Activated T-cell treated with anti-CD3 and anti-CD28 coated beads, Interleukin-2, amount 50 U/mL, for 72 hours (primary cell): ENCODE measurements at regions not wholly inside any gene's neighbourhood (a gene's known extent, or its start where the extent isn't known, plus 50 kb on each side); places are given as distances from the start of the nearest gene placed in this dataset.
"Not testable (repeated sequence)": the region's sequence is repeated elsewhere in the genome, so short reads cannot be mapped to it uniquely, and the experiment has no call there.

Source experiments
- ATAC-seq, 2 donors: fragments of 150-1000 bp; cut with Tn5 transposase; replicated peaks in 1 of 2; 2 replicates each; pipeline ENCODE4 v1.10.0; 2021; ENCODE audit warnings: moderate library complexity in 2 of 2, mild to moderate bottlenecking in 1 of 2
- DNase-seq, 2 donors: peaks; one replicate each; pipeline ENCODE4 v3.0.0; 2021 to 2022; ENCODE audit warnings: mixed read lengths in 1 of 2
- H3K27ac Mint-ChIP-seq: one replicate; pipeline ENCODE4 v1.8.0; 2022; ENCODE audit warnings: mild to moderate bottlenecking, moderate library complexity, mixed read lengths
- H3K27me3 Mint-ChIP-seq: one replicate; pipeline ENCODE4 v1.8.0; 2022; ENCODE audit warnings: low read depth, mixed read lengths
- H3K36me3 Mint-ChIP-seq, 2 donors: one replicate each; pipeline ENCODE4 v1.8.0; 2022; ENCODE audit warnings: mixed read lengths in 2 of 2, mild to moderate bottlenecking in 1 of 2; ENCODE audit not compliant: insufficient read depth in 2 of 2
- H3K4me1 Mint-ChIP-seq: one replicate; pipeline ENCODE4 v1.8.0; 2022; ENCODE audit warnings: low read depth, mixed read lengths
- H3K4me3 Mint-ChIP-seq, 2 donors: one replicate each; pipeline ENCODE4 v1.8.0; 2022; ENCODE audit warnings: mild to moderate bottlenecking in 2 of 2, mixed read lengths in 2 of 2, moderate library complexity in 2 of 2
- H3K9me3 Mint-ChIP-seq, 2 donors: one replicate each; pipeline ENCODE4 v1.8.0; 2022; ENCODE audit warnings: mixed read lengths in 2 of 2

DNA sequence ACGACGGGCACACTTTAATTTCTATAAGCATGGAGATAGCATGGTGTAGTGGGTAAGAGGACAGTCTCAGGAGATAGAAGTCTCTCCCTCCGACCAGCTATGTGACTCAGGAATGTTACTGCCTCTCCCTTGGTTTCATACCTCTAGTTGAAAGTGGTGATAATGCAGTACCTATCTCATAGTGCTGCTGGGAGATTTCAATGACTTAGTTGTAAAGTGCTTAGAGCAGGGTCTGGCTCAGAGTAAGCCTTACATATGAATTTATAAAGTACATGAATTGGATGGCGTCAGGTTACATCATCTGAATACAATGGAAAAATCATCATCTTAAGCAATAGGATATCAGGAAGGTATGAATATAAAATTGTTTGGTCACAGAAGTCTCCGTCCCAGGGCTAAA is 952.8 kb upstream of the EDIL3 start:
- no peak for DNase-seq
- Mint-ChIP-seq H3K36me3 (no peaks in the 10 kb centered on the region), H3K9me3 (no peaks in the 10 kb centered on the region), H3K4me3 (no peak overlapping the region), H3K27ac (no peak overlapping the region), H3K4me1 (no peaks in the 10 kb centered on the region), H3K27me3 (no peaks in the 10 kb centered on the region)
- ATAC-seq, result no peak

DNA sequence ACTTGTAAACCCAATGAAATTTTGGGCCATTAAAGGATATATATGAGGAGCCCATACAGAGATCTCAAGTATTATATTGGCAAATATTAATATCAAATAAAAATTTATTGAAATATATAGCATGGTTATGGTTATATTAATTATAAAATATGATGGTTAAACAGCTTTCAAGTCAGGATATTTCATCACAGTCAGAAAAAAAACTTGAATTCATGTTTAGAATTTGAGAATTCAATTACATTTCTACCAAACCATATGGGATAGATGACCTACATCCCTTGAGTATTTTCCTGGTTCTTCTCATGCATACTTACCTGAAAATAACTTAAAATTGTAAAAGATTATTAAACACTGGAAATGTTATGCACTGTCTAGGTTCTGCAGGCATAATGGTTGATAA is 956.1 kb upstream of the EDIL3 start:
- DNase-seq (no peak), ATAC-seq (no peak)
- no peak overlapping the region for H3K4me3 Mint-ChIP-seq

DNA sequence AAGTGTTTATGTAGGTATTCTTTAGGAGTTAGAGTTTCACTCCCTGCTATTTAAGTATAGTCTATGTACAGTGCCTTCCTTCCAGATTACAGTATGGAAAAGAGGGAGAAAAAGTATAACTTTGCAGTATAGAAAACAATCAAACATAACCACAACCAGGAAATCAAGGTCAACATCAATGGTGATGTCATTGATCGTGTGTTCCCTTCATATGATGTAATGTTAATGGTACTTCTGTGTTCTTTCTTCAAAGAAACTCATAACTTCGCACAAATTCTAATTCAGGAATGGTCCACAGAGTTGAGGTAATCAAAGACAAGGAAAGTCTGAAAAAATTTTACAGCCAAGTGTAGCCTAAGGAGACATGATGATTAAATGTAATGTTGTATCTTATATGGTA is 961.1 kb upstream of the EDIL3 start:
- H3K4me3 Mint-ChIP-seq, result no peak overlapping the region
- no peaks in the 10 kb centered on the region for H3K27me3 Mint-ChIP-seq
- H3K4me1 Mint-ChIP-seq, result no peaks in the 10 kb centered on the region
- DNase-seq (no peak), ATAC-seq (no peak)
- H3K27ac Mint-ChIP-seq, result no peak overlapping the region
- no peaks in the 10 kb centered on the region for H3K36me3 Mint-ChIP-seq
- peaks cover 3 to 6% of the 10 kb centered on the region in 2 donors for H3K9me3 Mint-ChIP-seq

More for the DNA sequence above, 956.1 kb upstream of the EDIL3 start:
- Mint-ChIP-seq H3K36me3 (no peaks in the 10 kb centered on the region), H3K27ac (no peak overlapping the region), H3K9me3 (peaks cover 2 to 4% of the 10 kb centered on the region in 2 donors), H3K27me3 (no peaks in the 10 kb centered on the region), H3K4me1 (no peaks in the 10 kb centered on the region)

DNA sequence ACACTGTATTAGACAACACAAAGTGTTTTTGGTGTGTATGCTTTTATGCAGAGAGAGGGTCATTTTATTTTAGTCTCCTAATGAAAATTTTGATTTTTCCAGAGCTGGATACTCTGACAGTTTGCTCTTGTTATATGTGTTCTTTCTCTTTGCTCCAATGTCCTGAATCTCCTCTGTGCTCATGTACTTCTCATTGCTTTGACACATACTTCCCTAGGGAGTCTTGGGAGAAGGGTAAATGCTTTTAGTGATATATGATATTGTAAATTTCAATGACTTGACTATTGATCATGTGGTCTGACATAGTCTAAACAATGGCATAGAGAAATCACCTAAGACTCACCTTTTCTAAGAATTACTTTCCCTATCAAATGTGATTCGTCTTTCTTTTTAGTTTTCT is 972.6 kb upstream of the EDIL3 start:
- Mint-ChIP-seq H3K36me3 (no peaks in the 10 kb centered on the region), H3K27ac (no peak overlapping the region), H3K27me3 (no peaks in the 10 kb centered on the region), H3K4me1 (no peaks in the 10 kb centered on the region), H3K4me3 (no peak overlapping the region), H3K9me3 (peaks cover 2% of the 10 kb centered on the region in 2 donors)
- no peak for ATAC-seq
- DNase-seq, result no peak

DNA sequence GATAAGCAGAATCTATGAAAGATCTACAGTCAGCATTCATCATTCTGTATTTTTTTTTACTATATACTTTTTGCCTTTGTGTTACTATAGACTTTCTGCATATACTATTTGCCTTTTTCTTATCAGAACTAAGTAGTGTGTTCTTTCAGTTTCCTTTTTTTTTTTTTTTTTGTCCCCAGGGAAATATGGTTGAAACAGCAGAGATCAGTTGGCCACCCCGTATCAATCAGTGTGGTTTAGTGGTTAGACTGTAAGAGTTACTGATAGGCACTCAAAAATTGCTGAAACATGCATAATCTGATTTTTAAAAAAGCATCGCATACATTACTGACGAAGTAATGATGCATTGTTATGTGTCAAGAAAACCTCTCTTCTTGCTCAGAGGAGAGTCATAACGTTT is 990.8 kb upstream of the EDIL3 start:
- peaks cover 0 to 2% of the 10 kb centered on the region in 2 donors for H3K9me3 Mint-ChIP-seq
- H3K4me1 Mint-ChIP-seq, result no peaks in the 10 kb centered on the region

DNA sequence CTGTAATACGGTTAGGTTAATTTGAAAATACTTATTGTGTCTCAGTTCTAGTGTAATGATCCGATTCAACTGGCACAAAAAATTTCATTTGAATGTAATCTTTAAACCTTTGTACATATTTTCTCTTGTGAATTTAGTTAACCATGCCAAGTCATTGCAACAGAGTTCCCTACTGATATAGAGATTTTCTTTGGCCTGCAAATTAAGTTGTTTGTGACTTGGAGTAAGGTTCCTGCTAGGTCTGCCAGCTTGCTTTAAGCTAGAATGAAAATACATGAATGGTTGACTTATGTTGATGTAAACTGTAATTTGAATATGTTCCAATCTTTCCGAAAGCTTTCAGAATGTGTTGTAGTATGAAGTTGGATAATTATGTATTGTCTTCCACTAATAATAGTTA is 1004.1 kb upstream of the EDIL3 start:
- Mint-ChIP-seq H3K27me3 (no peaks in the 10 kb centered on the region), H3K4me3 (no peak overlapping the region), H3K9me3 (peaks cover 0 to 3% of the 10 kb centered on the region in 2 donors), H3K36me3 (peaks cover 0 to 1% of the 10 kb centered on the region in 2 donors), H3K4me1 (no peaks in the 10 kb centered on the region), H3K27ac (no peak overlapping the region)
- ATAC-seq (no peak), DNase-seq (no peak)

More for the DNA sequence above, 990.8 kb upstream of the EDIL3 start:
- no peaks in the 10 kb centered on the region for H3K27me3 Mint-ChIP-seq
- H3K4me3 Mint-ChIP-seq, result no peak overlapping the region
- ATAC-seq, result no peak
- no peaks in the 10 kb centered on the region for H3K36me3 Mint-ChIP-seq
- no peak overlapping the region for H3K27ac Mint-ChIP-seq
- no peak for DNase-seq

DNA sequence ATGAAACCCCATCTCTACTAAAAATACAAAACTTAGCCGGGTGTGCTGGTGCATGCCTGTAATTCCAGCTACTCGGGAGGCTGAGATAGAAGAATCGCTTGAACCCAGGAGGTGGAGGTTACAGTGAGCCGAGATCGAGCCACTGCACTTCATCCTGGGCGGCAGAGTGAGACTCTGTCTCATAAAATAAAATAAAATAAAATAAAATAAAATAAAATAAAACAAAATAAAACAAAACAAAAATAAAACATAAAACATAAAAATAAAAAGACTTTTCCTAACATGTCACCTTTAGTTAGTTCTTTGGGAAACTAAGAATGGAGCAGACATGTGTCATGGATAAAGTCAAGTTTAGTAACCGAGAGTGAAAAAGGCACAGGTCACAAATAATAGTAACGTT is 1007.6 kb upstream of the EDIL3 start:
- not testable (repeated sequence) for H3K27ac Mint-ChIP-seq, H3K27me3 Mint-ChIP-seq, DNase-seq, H3K9me3 Mint-ChIP-seq, H3K4me1 Mint-ChIP-seq, ATAC-seq, H3K36me3 Mint-ChIP-seq, H3K4me3 Mint-ChIP-seq

DNA sequence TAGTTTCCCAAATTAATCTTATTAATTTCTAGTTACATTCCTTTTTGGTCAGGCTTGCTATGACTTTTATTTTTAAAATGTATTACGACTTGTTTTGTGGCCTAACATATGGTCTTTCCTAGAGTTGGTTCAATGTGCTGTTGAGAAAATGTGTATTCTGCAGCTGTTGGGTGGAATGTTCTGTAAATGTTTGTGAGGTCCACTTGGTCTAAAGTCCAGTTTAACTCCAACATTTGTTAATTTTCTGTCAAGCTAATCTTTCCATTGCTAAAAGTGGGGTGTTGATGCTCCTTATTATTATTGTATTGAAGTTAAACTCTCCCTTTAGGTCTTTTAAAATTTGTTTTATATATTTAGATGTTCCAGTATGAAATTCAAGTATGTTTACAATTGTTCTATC is 1010.8 kb upstream of the EDIL3 start:
- Mint-ChIP-seq H3K4me1 (no peaks in the 10 kb centered on the region), H3K4me3 (no peak overlapping the region), H3K9me3 (peaks cover under 1 to 6% of the 10 kb centered on the region in 2 donors), H3K27me3 (no peaks in the 10 kb centered on the region), H3K36me3 (peaks cover 0 to 2% of the 10 kb centered on the region in 2 donors), H3K27ac (no peak overlapping the region)
- no peak for ATAC-seq
- DNase-seq, result no peak

DNA sequence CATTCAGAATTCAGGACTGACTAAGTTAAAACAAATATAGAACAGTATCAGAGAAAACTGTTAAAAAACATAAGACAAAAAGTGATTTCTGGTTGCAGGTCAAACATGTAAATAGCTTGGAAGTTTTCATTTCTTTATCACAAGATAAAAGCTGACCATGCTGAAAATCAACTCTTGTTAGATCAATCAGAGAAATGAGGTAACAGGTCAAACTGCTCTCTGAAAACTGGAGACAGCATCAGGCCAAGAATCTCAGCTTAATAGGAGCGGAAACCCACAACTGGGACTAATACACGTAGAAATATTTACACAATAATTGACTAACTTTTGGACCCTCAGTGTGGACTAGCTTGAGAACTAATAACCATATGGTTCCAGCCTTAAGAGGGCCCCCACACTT is 1012.8 kb upstream of the EDIL3 start:
- peaks cover 0 to 2% of the 10 kb centered on the region in 2 donors for H3K36me3 Mint-ChIP-seq
- DNase-seq (no peak), ATAC-seq (no peak)
- H3K9me3 Mint-ChIP-seq, result peaks cover 2 to 7% of the 10 kb centered on the region in 2 donors
- no peak overlapping the region for H3K4me3 Mint-ChIP-seq
- H3K4me1 Mint-ChIP-seq, result no peaks in the 10 kb centered on the region
- H3K27ac Mint-ChIP-seq, result no peak overlapping the region
- no peaks in the 10 kb centered on the region for H3K27me3 Mint-ChIP-seq

DNA sequence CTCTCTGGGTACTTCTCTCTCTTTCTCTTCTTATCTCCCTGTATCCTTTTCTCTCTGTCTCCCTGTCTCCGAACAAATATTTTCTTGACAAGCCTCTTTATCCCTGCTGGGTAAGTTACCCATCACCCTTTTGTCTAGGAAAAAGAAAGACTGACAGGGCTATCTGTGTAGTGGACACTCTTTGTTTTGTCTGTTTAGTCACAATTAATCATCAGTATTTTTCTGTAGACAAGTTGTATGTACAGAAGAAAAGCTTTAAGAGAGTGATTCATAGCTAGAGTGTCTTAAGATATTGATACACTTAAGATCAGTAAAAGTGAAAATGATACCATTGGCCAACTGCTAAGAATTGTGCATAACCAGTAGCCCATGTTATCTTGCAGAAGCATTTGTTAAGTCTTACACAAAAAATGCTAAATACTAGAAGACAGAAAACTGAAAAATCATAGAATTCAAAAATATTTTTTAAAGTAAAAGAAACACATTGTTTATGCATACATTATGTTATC is 1043.8 kb upstream of the EDIL3 start:
- no peaks in the 10 kb centered on the region for H3K4me1 Mint-ChIP-seq
- H3K4me3 Mint-ChIP-seq, result no peak overlapping the region
- no peak for ATAC-seq
- H3K27me3 Mint-ChIP-seq, result no peaks in the 10 kb centered on the region
- H3K27ac Mint-ChIP-seq, result no peak overlapping the region
- DNase-seq, result no peak
- peaks cover 0 to 5% of the 10 kb centered on the region in 2 donors for H3K36me3 Mint-ChIP-seq
- H3K9me3 Mint-ChIP-seq, result peaks cover 6 to 9% of the 10 kb centered on the region in 2 donors

DNA sequence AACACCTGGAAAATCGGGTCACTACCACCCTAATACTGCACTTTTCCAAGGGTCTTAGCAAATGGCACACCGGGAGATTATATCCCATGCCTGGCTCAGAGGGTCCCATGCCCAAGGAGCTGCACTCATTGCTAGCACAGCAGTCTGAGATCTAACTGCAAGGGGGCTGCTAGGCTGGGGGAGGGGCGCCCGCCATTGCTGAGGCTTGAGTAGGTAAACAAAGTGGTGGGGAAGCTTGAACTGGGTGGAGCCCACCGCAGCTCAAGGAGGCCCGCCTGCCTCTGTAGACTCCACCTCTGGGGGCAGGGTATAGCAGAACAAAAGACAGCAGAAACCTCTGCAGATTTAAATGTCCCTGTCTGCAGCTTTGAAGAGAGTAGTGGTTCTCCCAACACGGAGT is 1047.0 kb upstream of the EDIL3 start:
- not testable (repeated sequence) for DNase-seq

DNA sequence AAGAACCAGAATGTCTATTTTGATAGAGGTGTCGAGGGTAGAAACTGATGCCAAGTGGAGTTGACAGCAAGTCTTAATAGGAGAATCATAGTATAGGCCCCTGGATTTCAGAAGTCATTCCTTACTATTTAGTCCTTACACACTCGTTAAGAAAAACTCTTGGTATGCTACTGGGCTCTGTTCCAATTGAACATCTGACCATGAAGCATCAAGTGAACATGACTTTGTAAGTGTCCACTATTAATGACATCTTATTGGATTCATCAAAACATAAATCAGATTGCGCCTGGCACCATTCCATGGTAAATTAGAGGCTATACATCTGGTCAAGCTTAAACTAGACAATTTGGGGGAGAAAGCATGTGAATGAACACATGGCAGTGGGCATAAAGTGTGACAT is 1056.5 kb upstream of the EDIL3 start:
- Mint-ChIP-seq H3K4me3 (no peak overlapping the region), H3K9me3 (peaks cover 9 to 16% of the 10 kb centered on the region in 2 donors), H3K27ac (no peak overlapping the region), H3K36me3 (no peaks in the 10 kb centered on the region), H3K4me1 (no peaks in the 10 kb centered on the region), H3K27me3 (no peaks in the 10 kb centered on the region)
- no peak for DNase-seq
- ATAC-seq, result no peak

More for the DNA sequence above, 1047.0 kb upstream of the EDIL3 start:
- not testable (repeated sequence) for H3K4me1 Mint-ChIP-seq, H3K36me3 Mint-ChIP-seq, H3K27me3 Mint-ChIP-seq, ATAC-seq, H3K27ac Mint-ChIP-seq, H3K4me3 Mint-ChIP-seq
- peaks cover 8 to 19% of the 10 kb centered on the region in 2 donors for H3K9me3 Mint-ChIP-seq

DNA sequence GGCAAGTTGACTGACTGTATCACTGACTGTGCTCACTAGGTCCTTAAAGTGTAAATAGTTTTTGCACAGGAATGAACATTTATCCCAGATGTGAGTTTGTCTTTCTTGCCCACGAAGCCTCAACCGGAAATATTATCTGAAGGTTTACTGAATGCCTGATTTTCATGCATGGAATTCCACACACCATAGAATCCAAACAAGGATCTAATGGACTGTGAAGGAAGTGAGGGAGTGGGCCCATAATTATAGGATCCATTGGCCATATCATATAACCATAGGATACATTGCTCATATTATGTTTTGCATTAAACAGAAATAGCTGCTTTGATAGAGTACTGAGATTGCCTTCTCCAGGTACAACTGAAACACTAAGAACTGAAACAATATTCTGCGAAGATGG is 1057.2 kb upstream of the EDIL3 start:
- Mint-ChIP-seq H3K27me3 (no peaks in the 10 kb centered on the region), H3K9me3 (peaks cover 9 to 15% of the 10 kb centered on the region in 2 donors), H3K4me1 (no peaks in the 10 kb centered on the region), H3K4me3 (no peak overlapping the region), H3K36me3 (no peaks in the 10 kb centered on the region), H3K27ac (no peak overlapping the region)
- DNase-seq (no peak), ATAC-seq (no peak)

DNA sequence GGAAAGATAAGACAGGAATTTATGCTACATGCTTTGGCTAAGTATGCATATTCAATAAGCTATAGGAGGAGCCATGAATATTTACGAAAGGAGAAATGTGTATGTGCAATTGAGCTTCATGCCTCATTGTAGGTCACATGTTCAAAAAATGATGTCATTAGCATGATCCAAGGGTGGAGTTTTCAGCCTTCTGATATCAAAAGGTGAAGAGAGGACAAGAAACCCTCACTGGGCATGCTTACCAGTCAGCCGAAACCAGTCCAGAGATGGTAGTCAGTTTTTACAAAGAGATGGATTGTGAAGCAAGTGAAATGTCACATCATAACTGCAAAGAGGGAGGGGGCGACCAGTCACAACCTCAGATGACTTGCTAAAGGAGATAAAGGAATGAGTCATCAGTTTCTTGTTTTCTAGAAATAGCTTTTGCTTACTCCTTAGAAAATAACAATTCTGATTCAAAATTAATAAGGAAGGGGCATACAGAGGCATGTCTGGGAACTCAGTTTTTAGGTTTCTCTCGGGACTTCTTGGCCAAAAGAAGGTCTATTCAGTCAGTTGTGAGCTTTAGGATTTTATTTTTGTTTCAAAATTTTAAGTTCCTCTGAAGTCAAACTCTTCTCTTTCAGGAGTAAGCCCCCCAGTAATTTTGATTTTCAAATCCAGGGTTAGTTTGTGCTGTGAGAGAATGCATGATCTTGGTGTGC is 1067.8 kb upstream of the EDIL3 start:
- H3K27me3 Mint-ChIP-seq, result no peaks in the 10 kb centered on the region
- no peak for DNase-seq
- no peaks in the 10 kb centered on the region for H3K4me1 Mint-ChIP-seq
- no peaks in the 10 kb centered on the region for H3K36me3 Mint-ChIP-seq
- ATAC-seq, result no peak
- H3K27ac Mint-ChIP-seq, result no peak overlapping the region
- H3K9me3 Mint-ChIP-seq, result peaks cover 6 to 10% of the 10 kb centered on the region in 2 donors
- no peak overlapping the region for H3K4me3 Mint-ChIP-seq
